PFSK-1 (cell line): ENCODE measurements at regions not wholly inside any gene's neighbourhood (a gene's known extent, or its start where the extent isn't known, plus 50 kb on each side); places are given as distances from the start of the nearest gene placed in this dataset.

ENCODE experiments used
- FOXP2 ChIP-seq: optimal IDR thresholded peaks from 2 replicates; pipeline ENCODE3; 2011; ENCODE audit warnings: borderline replicate concordance, control low read depth, inconsistent platforms; ENCODE audit not compliant: insufficient read depth; ENCODE audit errors: extremely low read length, extremely low read depth
- POLR2AphosphoS5 ChIP-seq: IDR thresholded peaks from 2 replicates; pipeline ENCODE4 v1.6.1; 2012; ENCODE audit warnings: low read depth, mild to moderate bottlenecking, control low read depth, low read length, moderate library complexity
- REST ChIP-seq, 2 experiments: IDR thresholded peaks; 2 replicates each; pipeline versions ENCODE4 v1.6.1 to v1.8.0; 2011 to 2012; ENCODE audit warnings: low read depth in 2 of 2, low read length in 2 of 2, control low read depth in 1 of 2, inconsistent platforms in 1 of 2, mild to moderate bottlenecking in 1 of 2, moderate library complexity in 1 of 2; ENCODE audit not compliant: insufficient read depth in 1 of 2
- SIN3A ChIP-seq: IDR thresholded peaks from 2 replicates; pipeline ENCODE4 v1.6.1; 2012; ENCODE audit warnings: mild to moderate bottlenecking, low read length, moderate library complexity, borderline replicate concordance; ENCODE audit not compliant: insufficient read depth
- TAF1 ChIP-seq: IDR thresholded peaks from 2 replicates; pipeline ENCODE4 v1.6.1; 2012; ENCODE audit warnings: low read length, control low read depth, borderline replicate concordance; ENCODE audit not compliant: insufficient read depth

- TF ChIP-seq SIN3A (no peak), POLR2AphosphoS5 (no peak), REST (IDR thresholded peaks at IDR 0.05; ENCODE audit: insufficient read depth in 1 of 2, low read depth in 2 of 2, low read length in 2 of 2) (no peak), TAF1 (no peak), FOXP2 (no peak)
Observed at GRCh38 chr11:127888386-127888785, 699.0 kb downstream of the ETS1 start.

- TF ChIP-seq SIN3A, result no peak
- no peak for TF ChIP-seq POLR2AphosphoS5
- no peak for TF ChIP-seq FOXP2
- TF ChIP-seq TAF1, result no peak
- no peak for TF ChIP-seq REST (IDR thresholded peaks at IDR 0.05; ENCODE audit: insufficient read depth in 1 of 2, low read depth in 2 of 2, low read length in 2 of 2)
Observed at GRCh38 chr11:127875131-127875530, 712.2 kb downstream of the ETS1 start.

GRCh38 chr11:127873478-127873877, 713.9 kb downstream of the ETS1 start:
- TF ChIP-seq TAF1, result no peak
- no peak for TF ChIP-seq POLR2AphosphoS5
- TF ChIP-seq REST (IDR thresholded peaks at IDR 0.05; ENCODE audit: insufficient read depth in 1 of 2, low read depth in 2 of 2, low read length in 2 of 2), result no peak
- no peak for TF ChIP-seq SIN3A
- TF ChIP-seq FOXP2, result no peak

- TF ChIP-seq FOXP2 (no peak), SIN3A (no peak), POLR2AphosphoS5 (no peak), REST (IDR thresholded peaks at IDR 0.05; ENCODE audit: insufficient read depth in 1 of 2, low read depth in 2 of 2, low read length in 2 of 2) (no peak), TAF1 (no peak)
Observed at GRCh38 chr11:127866109-127866508, 721.2 kb downstream of the ETS1 start.

- TF ChIP-seq POLR2AphosphoS5 (no peak), REST (IDR thresholded peaks at IDR 0.05; ENCODE audit: insufficient read depth in 1 of 2, low read depth in 2 of 2, low read length in 2 of 2) (no peak), SIN3A (no peak)
Observed at GRCh38 chr11:127864861-127865260, 722.5 kb downstream of the ETS1 start.
